ENCODE measurements at regions not wholly inside any gene's neighbourhood (a gene's known extent, or its start where the extent isn't known, plus 50 kb on each side); places are given as distances from the start of the nearest gene placed in this dataset.

GRCh38 chr18:41545091-41545888 lies 409.7 kb upstream of the PIK3C3 start:
- H3K9ac ChIP-seq (ENCODE audit: low read length in 3 of 3) = no peak overlapping the region
- H3K4me3 ChIP-seq (ENCODE audit: low read length in 3 of 3) = no peak overlapping the region
- H3K27me3 ChIP-seq (ENCODE audit: control insufficient read depth, insufficient read depth, low read length) = no peaks in the 10 kb centered on the region
- no peak for FAIRE-seq
- intact Hi-C loops (cut with DNase I) = no loop called here
- H3K36me3 ChIP-seq (ENCODE audit: control insufficient read depth in 2 of 3, insufficient read depth in 3 of 3, low read length in 3 of 3) = no peaks in the 10 kb centered on the region
- H3K27ac ChIP-seq (ENCODE audit: low read depth in 2 of 2, low read length in 2 of 2) = no peak overlapping the region
- no peak for TF ChIP-seq CTCF (IDR thresholded peaks at IDR 0.05; ENCODE audit: borderline replicate concordance, extremely low read depth, insufficient read depth)
- H3K9me3 ChIP-seq (ENCODE audit: control insufficient read depth in 2 of 3, insufficient read depth in 1 of 3, low read length in 3 of 3) = no peaks in the 10 kb centered on the region
- no peaks in the 10 kb centered on the region for H3K4me1 ChIP-seq (ENCODE audit: control insufficient read depth in 2 of 3, insufficient read depth in 2 of 3, low read depth in 1 of 3, low read length in 3 of 3)
- DNase-seq = no peak

- FAIRE-seq (no peak), DNase-seq (no peak)
- Histone ChIP-seq H3K27ac (ENCODE audit: low read depth in 2 of 2, low read length in 2 of 2) (no peak overlapping the region), H3K4me3 (ENCODE audit: low read length in 3 of 3) (no peak overlapping the region), H3K27me3 (ENCODE audit: control insufficient read depth, insufficient read depth, low read length) (no peaks in the 10 kb centered on the region), H3K36me3 (ENCODE audit: control insufficient read depth in 2 of 3, insufficient read depth in 3 of 3, low read length in 3 of 3) (no peaks in the 10 kb centered on the region), H3K4me1 (ENCODE audit: control insufficient read depth in 2 of 3, insufficient read depth in 2 of 3, low read depth in 1 of 3, low read length in 3 of 3) (no peaks in the 10 kb centered on the region), H3K9ac (ENCODE audit: low read length in 3 of 3) (no peak overlapping the region), H3K9me3 (ENCODE audit: control insufficient read depth in 2 of 3, insufficient read depth in 1 of 3, low read length in 3 of 3) (no peaks in the 10 kb centered on the region)
- TF ChIP-seq CTCF (IDR thresholded peaks at IDR 0.05; ENCODE audit: borderline replicate concordance, extremely low read depth, insufficient read depth) = no peak
- intact Hi-C loops (cut with DNase I) = no loop called here
Measured at GRCh38 chr18:41543815-41544214, 411.2 kb upstream of the PIK3C3 start.

- H3K27ac ChIP-seq (ENCODE audit: low read depth in 2 of 2, low read length in 2 of 2) = no peak overlapping the region
- no peak for FAIRE-seq
- no peaks in the 10 kb centered on the region for H3K9me3 ChIP-seq (ENCODE audit: control insufficient read depth in 2 of 3, insufficient read depth in 1 of 3, low read length in 3 of 3)
Measured at GRCh38 chr18:41540237-41540871, 414.7 kb upstream of the PIK3C3 start.

More at GRCh38 chr18:41540237-41540871, 414.7 kb upstream of the PIK3C3 start:
- H3K27me3 ChIP-seq (ENCODE audit: control insufficient read depth, insufficient read depth, low read length) = no peaks in the 10 kb centered on the region
- intact Hi-C loops (cut with DNase I) = no loop called here
- H3K4me1 ChIP-seq (ENCODE audit: control insufficient read depth in 2 of 3, insufficient read depth in 2 of 3, low read depth in 1 of 3, low read length in 3 of 3) = no peaks in the 10 kb centered on the region
- DNase-seq = no peak
- H3K36me3 ChIP-seq (ENCODE audit: control insufficient read depth in 2 of 3, insufficient read depth in 3 of 3, low read length in 3 of 3) = no peaks in the 10 kb centered on the region
- H3K9ac ChIP-seq (ENCODE audit: low read length in 3 of 3) = no peak overlapping the region
- H3K4me3 ChIP-seq (ENCODE audit: low read length in 3 of 3) = no peak overlapping the region
- no peak for TF ChIP-seq CTCF (IDR thresholded peaks at IDR 0.05; ENCODE audit: borderline replicate concordance, extremely low read depth, insufficient read depth)
